Epithelial cell of esophagus (primary cell): ENCODE measurements at regions not wholly inside any gene's neighbourhood (a gene's known extent, or its start where the extent isn't known, plus 50 kb on each side); places are given as distances from the start of the nearest gene placed in this dataset.

ENCODE experiments used
- DNase-seq: peaks from one replicate; pipeline ENCODE4 v3.0.0; 2010; ENCODE audit warnings: low read depth
- H3K4me3 ChIP-seq: 2 replicates; pipeline ENCODE4 v1.5.1; 2011; ENCODE audit warnings: mild to moderate bottlenecking, low read length, control low read depth
- CTCF ChIP-seq: IDR thresholded peaks from 2 replicates; pipeline ENCODE4 v1.5.1; 2011; ENCODE audit warnings: low read depth, mild to moderate bottlenecking, low read length, control low read depth, inconsistent platforms; ENCODE audit not compliant: insufficient read depth; ENCODE audit errors: missing control alignments

GRCh38 chr4:3833326-3833989 is 67.3 kb downstream of the ADRA2C start:
- TF ChIP-seq CTCF = no peak
- no peak overlapping the region for H3K4me3 ChIP-seq
- DNase-seq = no peak

GRCh38 chr4:3834186-3834662 is 68.0 kb downstream of the ADRA2C start:
- DNase-seq = no peak
- no peak for TF ChIP-seq CTCF
- H3K4me3 ChIP-seq = no peak overlapping the region

- no peak overlapping the region for H3K4me3 ChIP-seq
- TF ChIP-seq CTCF = no peak
- no peak for DNase-seq
Measured at GRCh38 chr4:3834663-3835521, 68.7 kb downstream of the ADRA2C start.

GRCh38 chr4:3835527-3836405 is 69.6 kb downstream of the ADRA2C start:
- TF ChIP-seq CTCF = no peak
- no peak overlapping the region for H3K4me3 ChIP-seq

GRCh38 chr4:3836406-3836755 is 70.2 kb downstream of the ADRA2C start:
- TF ChIP-seq CTCF = no peak
- no peak for DNase-seq

More at GRCh38 chr4:3835527-3836405, 69.6 kb downstream of the ADRA2C start:
- no peak for DNase-seq

GRCh38 chr4:3836756-3837601 is 70.8 kb downstream of the ADRA2C start:
- no peak for DNase-seq
- no peak overlapping the region for H3K4me3 ChIP-seq
- TF ChIP-seq CTCF = no peak

More at GRCh38 chr4:3836406-3836755, 70.2 kb downstream of the ADRA2C start:
- H3K4me3 ChIP-seq = no peak overlapping the region
